B cell (primary cell): ENCODE measurements at regions not wholly inside any gene's neighbourhood (a gene's known extent, or its start where the extent isn't known, plus 50 kb on each side); places are given as distances from the start of the nearest gene placed in this dataset.

Experiments
- ATAC-seq: fragments of 200-7000 bp; cut with Tn5 transposase; one replicate; pipeline ENCODE4 v1.10.0; 2021; ENCODE audit warnings: low read depth, mild to moderate bottlenecking, moderate number of reproducible peaks, moderate library complexity
- CTCF ChIA-PET: fragments of 350-600 bp; sonication (Branson Sonifier 250); formaldehyde crosslinking; loops from one replicate; lab custom pipeline; 2021; ENCODE audit warnings: antibody characterized with exemption, inconsistent platforms; lab: Charles Lee
- POLR2A ChIA-PET: fragments of 350-600 bp; sonication (Branson Sonifier 250); formaldehyde crosslinking; loops from one replicate; lab custom pipeline; 2021; ENCODE audit warnings: antibody characterized with exemption; lab: Charles Lee
- DNase-seq: peaks from one replicate; pipeline ENCODE4 v3.0.0; 2013
- H2AFZ ChIP-seq: 2 replicates; pipeline ENCODE4 v1.6.1; 2012; ENCODE audit warnings: mild to moderate bottlenecking, low read depth, low read length; ENCODE audit not compliant: insufficient read depth, poor library complexity, severe bottlenecking
- H3K27ac ChIP-seq, 2 donors: 1 replicate in 1 of 2; 2 replicates in 1 of 2; pipeline ENCODE4 v1.5.1; 2012 to 2013; ENCODE audit warnings: low read length in 2 of 2, mild to moderate bottlenecking in 2 of 2, moderate library complexity in 1 of 2
- H3K27me3 ChIP-seq, 4 experiments: fragments of 200-600 bp in 1 of 4; sonication (generic) in 1 of 4; replicated peaks in 1 of 4; 1 replicate in 2 of 4; 2 replicates in 2 of 4; pipeline versions ENCODE4 v1.6.1 to v1.7.0; 2013 to 2016; ENCODE audit warnings: low read length in 3 of 4, mild to moderate bottlenecking in 2 of 4, mixed read lengths in 1 of 4, moderate library complexity in 1 of 4; ENCODE audit not compliant: insufficient read depth in 4 of 4, control insufficient read depth in 3 of 4; ENCODE audit errors: control extremely low read depth in 1 of 4
- H3K36me3 ChIP-seq, 2 experiments: replicated peaks in 1 of 2; 1 replicate in 1 of 2; 2 replicates in 1 of 2; pipeline versions ENCODE4 v1.6.1 to v1.7.1; 2013; ENCODE audit warnings: low read length in 1 of 2; ENCODE audit not compliant: insufficient read depth in 2 of 2, control insufficient read depth in 1 of 2; ENCODE audit errors: control extremely low read depth in 1 of 2, extremely low read depth in 1 of 2
- H3K4me1 ChIP-seq, 2 donors: fragments of 200-600 bp in 1 of 2; sonication (generic) in 1 of 2; 1 replicate in 1 of 2; 2 replicates in 1 of 2; pipeline versions ENCODE4 v1.5.1 to v1.6.1; 2013 to 2017; ENCODE audit warnings: low read length in 2 of 2; ENCODE audit not compliant: control insufficient read depth in 2 of 2, insufficient read depth in 2 of 2
- H3K4me2 ChIP-seq: replicated peaks from 2 replicates; pipeline ENCODE3; 2012; ENCODE audit warnings: mild to moderate bottlenecking, low read depth, low read length; ENCODE audit not compliant: poor library complexity, severe bottlenecking
- H3K4me3 ChIP-seq, 5 experiments: fragments of 200-600 bp in 1 of 5; sonication (generic) in 1 of 5; 1 replicate in 3 of 5; 2 replicates in 2 of 5; pipeline versions ENCODE4 v1.5.1 to v1.7.0; 2011 to 2016; ENCODE audit warnings: low read length in 4 of 5, mild to moderate bottlenecking in 4 of 5, low read depth in 2 of 5, control low read depth in 1 of 5, moderate library complexity in 1 of 5; ENCODE audit not compliant: insufficient read depth in 1 of 5; ENCODE audit errors: control extremely low read depth in 1 of 5, extremely low read depth in 1 of 5
- H3K79me2 ChIP-seq: fragments of 200-600 bp; sonication (generic); one replicate; pipeline ENCODE4 v1.6.0; 2016; ENCODE audit warnings: low read length; ENCODE audit not compliant: control insufficient read depth, insufficient read depth
- H3K9ac ChIP-seq: fragments of 200-600 bp; sonication (generic); 2 replicates; pipeline ENCODE4 v1.6.1; 2017; ENCODE audit warnings: mild to moderate bottlenecking, low read length, moderate library complexity
- H3K9me3 ChIP-seq, 3 donors: one replicate each; pipeline versions ENCODE4 v1.6.1 to v1.7.1; 2013; ENCODE audit warnings: low read length in 2 of 3; ENCODE audit not compliant: control insufficient read depth in 2 of 3, insufficient read depth in 1 of 3; ENCODE audit errors: control extremely low read depth in 1 of 3
- H4K20me1 ChIP-seq: 2 replicates; pipeline ENCODE4 v1.6.0; 2012; ENCODE audit warnings: mild to moderate bottlenecking, low read length; ENCODE audit not compliant: insufficient read depth, control insufficient read depth, poor library complexity, severe bottlenecking
- H3K27ac Mint-ChIP-seq: one replicate; pipeline ENCODE4 v1.8.0; 2021; ENCODE audit warnings: mixed read lengths
- H3K27me3 Mint-ChIP-seq: one replicate; pipeline ENCODE4 v1.8.0; 2021; ENCODE audit warnings: mixed read lengths
- H3K4me1 Mint-ChIP-seq: one replicate; pipeline ENCODE4 v1.8.0; 2021; ENCODE audit warnings: mixed read lengths
- H3K4me3 Mint-ChIP-seq: one replicate; pipeline ENCODE4 v1.8.0; 2021; ENCODE audit warnings: mixed read lengths
- H3K9me3 Mint-ChIP-seq: one replicate; pipeline ENCODE4 v1.8.0; 2022; ENCODE audit warnings: mixed read lengths; ENCODE audit not compliant: insufficient read depth
- EZH2 ChIP-seq: IDR thresholded peaks from 2 replicates; pipeline ENCODE4 v1.6.1; 2012; ENCODE audit warnings: borderline replicate concordance, low read depth, mild to moderate bottlenecking, moderate library complexity, low read length; ENCODE audit not compliant: insufficient read depth, poor library complexity, severe bottlenecking
- WGBS: methylation state at CpG from one replicate; pipeline ENCODE4 v1.1.5; 2013; ENCODE audit warnings: missing lambda C conversion rate; ENCODE audit not compliant: insufficient coverage; 5-methylcytosine and 5-hydroxymethylcytosine counted together
- intact Hi-C: fragments of 100-400 bp; cut with micrococcal nuclease; formaldehyde crosslinking; loops from one replicate; pipeline ENCODE4 v1.10.0; 2022
- TF ChIP-seq, protein P1 (sequence below): fragments of 200-600 bp; IDR thresholded peaks from one replicate; pipeline ENCODE4 v1.8.0; 2022; ENCODE audit warnings: antibody characterized with exemption, mild to moderate bottlenecking

DNA sequence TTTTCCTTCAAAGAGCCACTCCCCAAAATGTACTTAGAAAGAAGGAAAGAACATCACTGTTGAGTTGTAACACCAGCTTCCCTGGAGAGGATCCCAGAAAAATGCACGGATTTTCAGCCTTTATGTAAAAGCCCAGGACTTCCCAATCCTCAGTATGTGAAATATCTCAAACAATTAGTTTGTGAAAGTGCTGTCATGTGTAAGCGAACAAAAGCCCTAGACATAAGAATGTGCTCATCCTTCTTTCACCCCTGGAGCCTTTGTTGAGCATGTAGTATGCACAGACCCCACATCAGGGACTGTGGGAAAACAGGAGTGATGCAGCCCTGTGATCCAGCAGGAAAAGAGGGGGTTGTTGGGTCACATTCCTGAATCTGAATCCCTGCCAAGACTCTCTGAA lies 441.4 kb upstream of the ZNF507 start:
- no peak overlapping the region for H3K27ac Mint-ChIP-seq

DNA sequence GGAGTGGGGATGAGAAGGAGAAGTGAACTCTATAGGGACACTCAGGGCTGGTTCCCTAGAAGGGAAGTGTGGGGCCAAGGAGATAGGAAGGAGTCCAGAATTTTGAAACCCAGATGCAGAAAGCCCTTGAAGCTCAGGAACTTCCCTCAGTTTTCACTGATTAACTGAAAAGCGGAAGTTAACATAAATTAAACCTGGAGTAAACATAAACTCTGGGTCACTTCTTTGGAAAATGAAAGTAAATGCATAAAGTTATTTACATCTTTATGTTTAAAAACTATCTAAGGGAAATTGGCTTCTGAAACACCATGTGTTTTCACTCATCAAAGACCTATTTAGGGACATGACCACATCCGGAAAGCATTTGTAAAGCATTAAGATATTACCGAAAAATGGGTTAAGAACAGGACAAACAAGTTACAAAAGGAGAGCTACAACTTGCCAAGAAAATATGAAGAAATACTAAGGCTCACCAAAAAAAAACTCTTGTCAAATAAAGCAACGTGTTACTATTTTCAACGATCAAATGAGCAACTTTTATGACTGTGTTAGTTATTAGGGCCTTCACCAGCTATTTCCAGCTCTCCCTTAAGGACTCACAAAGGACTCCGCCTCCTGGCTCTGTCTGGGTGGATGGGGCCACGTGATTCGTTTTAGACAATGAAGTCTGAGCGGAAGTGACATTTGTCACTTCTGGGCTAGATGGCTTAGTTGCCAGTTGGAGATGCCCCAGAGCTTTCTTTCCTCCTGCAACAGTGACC lies 439.1 kb upstream of the ZNF507 start:
- Mint-ChIP-seq H3K27me3 (no peaks in the 10 kb centered on the region), H3K27ac (no peak overlapping the region), H3K4me3 (no peak overlapping the region), H3K9me3 (no peaks in the 10 kb centered on the region), H3K4me1 (peaks cover 6% of the 10 kb centered on the region)
- H3K9ac ChIP-seq, result no peak overlapping the region
- no peaks in the 10 kb centered on the region for H4K20me1 ChIP-seq
- H3K36me3 ChIP-seq, result no peaks in the 10 kb centered on the region
- CTCF ChIA-PET, result no interaction called here
- no peaks in the 10 kb centered on the region for H3K79me2 ChIP-seq
- POLR2A ChIA-PET, result no interaction called here
- peaks cover 0 to 4% (median 0%) of the 10 kb centered on the region in 3 donors for H3K9me3 ChIP-seq
- TF ChIP-seq, protein P1, sequence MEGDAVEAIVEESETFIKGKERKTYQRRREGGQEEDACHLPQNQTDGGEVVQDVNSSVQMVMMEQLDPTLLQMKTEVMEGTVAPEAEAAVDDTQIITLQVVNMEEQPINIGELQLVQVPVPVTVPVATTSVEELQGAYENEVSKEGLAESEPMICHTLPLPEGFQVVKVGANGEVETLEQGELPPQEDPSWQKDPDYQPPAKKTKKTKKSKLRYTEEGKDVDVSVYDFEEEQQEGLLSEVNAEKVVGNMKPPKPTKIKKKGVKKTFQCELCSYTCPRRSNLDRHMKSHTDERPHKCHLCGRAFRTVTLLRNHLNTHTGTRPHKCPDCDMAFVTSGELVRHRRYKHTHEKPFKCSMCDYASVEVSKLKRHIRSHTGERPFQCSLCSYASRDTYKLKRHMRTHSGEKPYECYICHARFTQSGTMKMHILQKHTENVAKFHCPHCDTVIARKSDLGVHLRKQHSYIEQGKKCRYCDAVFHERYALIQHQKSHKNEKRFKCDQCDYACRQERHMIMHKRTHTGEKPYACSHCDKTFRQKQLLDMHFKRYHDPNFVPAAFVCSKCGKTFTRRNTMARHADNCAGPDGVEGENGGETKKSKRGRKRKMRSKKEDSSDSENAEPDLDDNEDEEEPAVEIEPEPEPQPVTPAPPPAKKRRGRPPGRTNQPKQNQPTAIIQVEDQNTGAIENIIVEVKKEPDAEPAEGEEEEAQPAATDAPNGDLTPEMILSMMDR, result no peak
- no peak for TF ChIP-seq EZH2
- intact Hi-C loops, result no loop called here
- H2AFZ ChIP-seq, result no peak overlapping the region
- no peaks in the 10 kb centered on the region for H3K27me3 ChIP-seq
- 12% methylated on average over 3 of the region's 9 CpGs for WGBS
- DNase-seq (no peak), ATAC-seq (no peak)
- no peak overlapping the region for H3K4me3 ChIP-seq
- no peak overlapping the region for H3K4me2 ChIP-seq
- H3K27ac ChIP-seq, result no peak overlapping the region
- no peaks in the 10 kb centered on the region for H3K4me1 ChIP-seq

More for the DNA sequence above, 441.4 kb upstream of the ZNF507 start:
- no peak overlapping the region for H3K4me3 ChIP-seq
- TF ChIP-seq, protein P1, result no peak
- no peak for TF ChIP-seq EZH2
- CTCF ChIA-PET, result no interaction called here
- no peaks in the 10 kb centered on the region for H3K36me3 ChIP-seq
- H3K4me3 Mint-ChIP-seq, result no peak overlapping the region
- H3K27me3 ChIP-seq, result no peaks in the 10 kb centered on the region
- peaks cover 6% of the 10 kb centered on the region for H3K4me1 Mint-ChIP-seq
- DNase-seq, result no peak
- no peak overlapping the region for H2AFZ ChIP-seq
- no peak overlapping the region for H3K27ac ChIP-seq
- H3K79me2 ChIP-seq, result no peaks in the 10 kb centered on the region
- no peak for ATAC-seq
- H3K4me1 ChIP-seq, result no peaks in the 10 kb centered on the region
- no peak overlapping the region for H3K9ac ChIP-seq
- intact Hi-C loops, result no loop called here
- H3K9me3 Mint-ChIP-seq, result no peaks in the 10 kb centered on the region
- H3K9me3 ChIP-seq, result peaks cover 0 to 7% (median 0%) of the 10 kb centered on the region in 3 donors
- POLR2A ChIA-PET, result no interaction called here
- no peaks in the 10 kb centered on the region for H3K27me3 Mint-ChIP-seq
- H4K20me1 ChIP-seq, result no peaks in the 10 kb centered on the region
- WGBS, result no CpG with 5 or more reads among the region's 2 CpGs
- no peak overlapping the region for H3K4me2 ChIP-seq
